ENCODE measurements at regions not wholly inside any gene's neighbourhood (a gene's known extent, or its start where the extent isn't known, plus 50 kb on each side); places are given as distances from the start of the nearest gene placed in this dataset.
"Not testable (repeated sequence)": the region's sequence is repeated elsewhere in the genome, so short reads cannot be mapped to it uniquely, and the experiment has no call there.

DNA sequence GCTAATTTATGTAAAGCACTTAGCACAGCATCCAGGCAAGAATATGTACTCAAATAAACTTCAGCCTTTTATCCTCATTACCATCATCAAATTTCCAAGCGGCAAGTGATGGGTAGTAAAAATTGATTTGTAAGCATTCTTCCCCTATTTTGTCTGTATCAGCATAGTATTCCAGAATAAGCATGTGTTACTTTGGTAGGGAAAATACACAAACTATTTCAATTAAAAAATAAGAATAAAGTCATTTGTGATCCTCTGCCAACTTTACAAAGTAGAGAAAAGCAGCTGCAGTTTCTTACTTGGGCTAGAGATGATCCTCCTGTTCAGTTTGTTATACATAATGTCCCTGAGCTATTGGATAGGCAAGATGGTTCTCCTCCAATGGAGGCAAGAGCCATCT, 493.2 kb downstream of the ZEB2 start:
- no peak for DNase-seq (ENCODE audit: low read depth in 2 of 3, low spot score in 1 of 3)

DNA sequence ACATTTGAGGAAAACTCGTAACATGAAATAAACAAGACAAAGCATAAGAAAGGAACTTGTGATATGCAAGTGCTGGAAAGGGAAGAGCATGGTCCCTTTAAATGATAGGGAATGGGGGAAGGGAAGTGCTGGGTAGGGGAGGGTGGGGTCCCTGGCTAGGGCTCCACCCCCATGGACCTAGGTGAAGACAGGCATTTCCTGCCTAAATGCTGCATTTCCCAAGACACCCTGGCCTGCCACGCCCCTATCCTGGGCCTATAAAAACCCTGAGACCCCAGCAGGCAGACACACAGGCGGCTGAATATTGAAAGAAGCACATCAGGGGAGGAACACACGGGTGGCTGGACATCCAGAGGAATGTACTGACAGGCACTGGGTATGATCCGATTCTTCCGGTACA, 499.9 kb downstream of the ZEB2 start:
- no peak for DNase-seq (ENCODE audit: low read depth in 2 of 3, low spot score in 1 of 3)

GRCh38 chr2:144015655-144016245, 504.2 kb downstream of the ZEB2 start:
- no peak for DNase-seq (ENCODE audit: low read depth in 2 of 3, low spot score in 1 of 3)

DNA sequence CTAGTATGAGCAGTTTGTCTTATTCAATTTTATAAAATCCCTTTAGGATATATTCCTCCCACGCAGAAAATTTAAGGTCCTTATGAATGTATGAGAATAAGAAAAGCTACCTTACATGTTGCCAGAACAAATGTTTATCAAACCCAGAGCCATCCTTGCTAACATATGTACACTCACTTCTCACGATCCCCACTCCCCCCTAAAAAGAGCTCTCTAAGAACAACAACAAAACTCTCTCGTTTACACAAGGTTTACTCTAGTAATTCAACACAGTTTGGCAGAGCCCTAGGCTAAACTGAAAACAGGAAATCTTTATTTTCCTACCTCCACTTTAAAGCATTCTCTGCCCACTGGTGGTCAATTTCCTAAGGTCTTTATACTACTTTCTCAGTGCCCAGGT, 504.9 kb downstream of the ZEB2 start:
- DNase-seq (ENCODE audit: low read depth in 2 of 3, low spot score in 1 of 3) = no peak

GRCh38 chr2:144014103-144014502, 505.8 kb downstream of the ZEB2 start:
- DNase-seq (ENCODE audit: low read depth in 2 of 3, low spot score in 1 of 3) = peak in 1 of 3 donors; percentile 2

DNA sequence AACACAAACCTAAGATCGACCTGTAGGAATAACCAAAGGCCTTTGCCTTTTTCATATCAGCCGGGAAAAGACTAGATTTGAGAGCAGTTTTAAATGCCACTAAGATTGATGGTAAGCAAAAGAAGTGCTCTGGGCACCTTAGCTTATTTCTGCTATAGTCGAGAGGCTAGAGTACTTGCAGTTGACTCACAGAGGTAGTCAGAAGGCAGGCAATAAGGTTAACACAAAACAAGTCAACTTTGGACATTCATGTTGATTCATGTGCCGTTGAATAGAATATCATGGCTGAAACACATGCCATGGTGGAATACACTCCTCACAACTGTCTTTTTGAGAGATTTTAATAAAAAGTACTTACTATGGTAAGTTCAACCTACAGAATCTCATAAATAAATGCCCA, 507.6 kb downstream of the ZEB2 start:
- no peak for DNase-seq (ENCODE audit: low read depth in 2 of 3, low spot score in 1 of 3)

GRCh38 chr2:144011553-144011952, 508.4 kb downstream of the ZEB2 start:
- no peak for DNase-seq (ENCODE audit: low read depth in 2 of 3, low spot score in 1 of 3)

DNA sequence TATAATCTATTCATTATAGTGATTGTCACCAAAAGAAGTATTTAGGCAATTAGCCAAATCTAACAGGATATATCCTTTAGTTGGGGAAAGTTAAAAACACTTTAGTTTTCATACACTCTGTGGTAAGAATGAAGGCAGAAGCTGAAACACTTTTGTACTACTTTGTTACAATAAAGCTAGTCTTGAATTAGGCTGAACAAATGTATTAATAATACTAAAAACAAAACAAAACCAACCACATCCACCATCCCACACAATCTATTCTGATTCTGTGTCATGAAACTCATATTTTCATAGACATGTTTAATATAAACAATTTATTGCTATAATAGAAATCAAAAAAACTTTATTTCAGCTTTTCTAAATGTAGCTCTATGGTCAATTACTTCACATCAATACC, 508.8 kb downstream of the ZEB2 start:
- no peak for DNase-seq (ENCODE audit: low read depth in 2 of 3, low spot score in 1 of 3)

- DNase-seq (ENCODE audit: low read depth in 2 of 3, low spot score in 1 of 3) = no peak
These were observed 509.7 kb downstream of the ZEB2 start for GRCh38 chr2:144010096-144010836.

GRCh38 chr2:144006139-144006538, 513.8 kb downstream of the ZEB2 start:
- no peak for DNase-seq (ENCODE audit: low read depth in 2 of 3, low spot score in 1 of 3)

- DNase-seq (ENCODE audit: low read depth in 2 of 3, low spot score in 1 of 3) = no peak
These were observed 515.2 kb downstream of the ZEB2 start for GRCh38 chr2:144004742-144005141.

DNA sequence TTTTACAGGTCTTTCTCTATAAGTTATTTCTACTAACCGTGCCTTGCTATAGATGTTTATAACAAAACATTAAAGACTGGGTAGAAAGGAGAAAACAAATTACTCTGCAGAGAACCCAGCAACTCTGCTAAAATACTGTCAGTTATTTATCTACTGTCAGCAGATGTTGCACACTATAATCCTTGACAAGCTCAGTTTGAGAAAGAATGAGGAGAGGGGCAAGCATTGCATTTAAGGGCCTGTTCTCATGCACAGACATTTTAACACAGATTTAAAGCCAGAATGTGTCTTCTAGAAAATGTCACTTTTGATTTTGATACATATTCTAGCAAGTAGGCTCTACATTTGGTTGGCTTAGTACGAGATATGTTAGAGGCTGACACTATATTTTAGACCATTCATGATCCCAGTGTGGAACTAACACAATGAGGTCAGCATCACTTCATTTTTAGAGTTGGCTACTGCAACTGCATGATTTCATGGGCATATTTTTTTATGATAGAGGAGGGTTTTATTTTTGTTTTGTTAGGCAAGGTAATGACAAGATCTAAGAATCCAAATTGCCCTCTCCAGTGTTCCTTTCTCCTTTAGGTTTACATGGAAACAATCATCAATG, 516.4 kb downstream of the ZEB2 start:
- DNase-seq (ENCODE audit: low read depth in 2 of 3, low spot score in 1 of 3) = no peak

- DNase-seq (ENCODE audit: low read depth in 2 of 3, low spot score in 1 of 3) = no peak
These were observed 522.9 kb downstream of the ZEB2 start for GRCh38 chr2:143996974-143997373.

DNA sequence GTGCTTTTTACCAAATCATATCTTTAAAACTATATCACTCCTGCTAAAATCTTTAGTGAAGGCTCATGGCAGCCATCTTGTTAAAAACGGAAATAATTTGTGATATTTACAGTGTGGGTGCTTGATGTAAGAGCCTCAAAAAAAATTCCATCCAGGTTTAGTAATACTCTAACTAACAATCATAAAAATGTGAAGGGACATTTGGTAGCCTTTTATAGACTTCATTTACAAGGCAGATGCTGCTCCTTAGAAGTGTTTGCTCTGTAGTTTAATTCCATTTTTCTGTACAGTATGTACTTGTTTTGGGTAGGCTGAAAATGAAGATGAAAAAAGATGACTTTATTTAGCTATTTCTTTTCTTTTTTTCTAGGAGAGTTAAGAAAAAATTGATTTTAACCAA, 525.0 kb downstream of the ZEB2 start:
- DNase-seq (ENCODE audit: low read depth in 2 of 3, low spot score in 1 of 3) = no peak

- not testable (repeated sequence) for DNase-seq (ENCODE audit: low read depth in 2 of 3, low spot score in 1 of 3)
These were observed 528.3 kb downstream of the ZEB2 start for GRCh38 chr2:143991596-143991995.

- no peak for DNase-seq (ENCODE audit: low read depth in 2 of 3, low spot score in 1 of 3)
These were observed 531.8 kb downstream of the ZEB2 start for GRCh38 chr2:143988082-143988481.

DNA sequence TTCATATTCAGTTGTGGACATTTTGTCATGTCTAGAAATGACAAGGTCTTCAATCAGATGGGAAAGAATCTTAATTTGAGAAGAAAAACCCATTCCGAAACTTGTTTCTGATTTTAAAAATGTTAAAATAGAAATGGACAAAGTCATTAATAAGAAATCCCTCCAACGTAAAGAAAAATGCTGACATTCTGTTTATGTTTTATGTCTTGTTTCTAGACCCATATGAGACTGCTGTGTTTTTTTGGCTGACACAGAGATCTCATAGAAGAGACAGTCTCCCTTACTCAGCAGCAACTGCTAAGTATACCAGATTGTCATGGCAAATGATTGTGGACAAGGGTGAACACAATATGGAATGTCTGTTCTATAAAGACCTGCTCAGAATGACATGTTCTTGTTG, 538.5 kb downstream of the ZEB2 start:
- no peak for DNase-seq (ENCODE audit: low read depth in 2 of 3, low spot score in 1 of 3)

DNA sequence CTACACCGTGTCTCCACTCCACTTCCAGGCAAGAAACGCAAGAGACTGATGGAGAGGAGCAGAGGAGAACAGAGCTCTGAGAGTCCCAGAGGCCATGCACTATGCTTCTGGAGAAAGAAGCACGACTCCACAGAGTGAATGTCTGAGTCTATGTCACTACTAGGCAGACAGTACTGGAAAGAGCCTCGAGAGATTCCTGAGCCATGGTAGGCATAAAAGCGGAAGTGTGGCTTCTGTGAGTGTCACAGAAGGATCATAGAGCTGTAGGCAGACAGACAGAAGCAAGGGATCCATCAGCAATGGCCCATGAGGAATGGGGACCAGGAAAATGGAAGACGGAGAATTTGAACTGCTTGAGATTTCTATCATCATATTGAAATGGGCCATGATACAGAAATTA, 542.6 kb downstream of the ZEB2 start:
- no peak for DNase-seq (ENCODE audit: low read depth in 2 of 3, low spot score in 1 of 3)

- DNase-seq (ENCODE audit: low read depth in 2 of 3, low spot score in 1 of 3) = no peak
These were observed 544.7 kb downstream of the ZEB2 start for GRCh38 chr2:143975216-143975615.

GRCh38 chr2:143974262-143974661, 545.7 kb downstream of the ZEB2 start:
- DNase-seq (ENCODE audit: low read depth in 2 of 3, low spot score in 1 of 3) = no peak

DNA sequence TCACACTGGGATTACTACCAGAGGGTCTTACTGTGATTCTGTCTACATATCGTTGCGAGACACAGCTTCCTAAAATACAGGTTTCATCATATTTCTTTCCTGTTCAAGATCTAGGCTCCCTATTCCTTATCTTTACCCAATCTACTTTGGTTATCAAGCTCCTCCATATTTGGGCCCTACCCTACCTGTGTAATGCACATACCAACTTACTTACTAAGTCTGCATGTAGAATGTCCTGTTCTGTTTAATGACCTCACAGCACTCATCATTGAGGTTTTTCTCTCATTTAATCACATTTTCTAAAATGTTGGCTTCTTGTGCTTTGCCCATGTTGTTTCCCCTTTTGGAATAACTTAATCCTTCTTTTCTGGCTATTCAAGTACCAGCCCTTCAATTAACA, 551.1 kb downstream of the ZEB2 start:
- no peak for DNase-seq (ENCODE audit: low read depth in 2 of 3, low spot score in 1 of 3)

- no peak for DNase-seq (ENCODE audit: low read depth in 2 of 3, low spot score in 1 of 3)
These were observed 551.6 kb downstream of the ZEB2 start for GRCh38 chr2:143968360-143968759.
